Rectal smooth muscle tissue (tissue), 1 donor: ENCODE measurements at regions not wholly inside any gene's neighbourhood (a gene's known extent, or its start where the extent isn't known, plus 50 kb on each side); places are given as distances from the start of the nearest gene placed in this dataset.

Experiments
- H3K27ac ChIP-seq: one replicate; pipeline ENCODE4 v1.7.0; 2013; ENCODE audit warnings: low read depth, low read length, inconsistent platforms
- H3K27me3 ChIP-seq: one replicate; pipeline ENCODE4 v1.7.0; 2013; ENCODE audit warnings: low read length; ENCODE audit not compliant: control insufficient read depth, insufficient read depth
- H3K36me3 ChIP-seq: one replicate; pipeline ENCODE4 v1.7.0; 2013; ENCODE audit warnings: low read length; ENCODE audit not compliant: control insufficient read depth, insufficient read depth
- H3K4me1 ChIP-seq: one replicate; pipeline ENCODE4 v1.7.0; 2013; ENCODE audit warnings: low read length; ENCODE audit not compliant: control insufficient read depth, insufficient read depth
- H3K4me3 ChIP-seq: one replicate; pipeline ENCODE4 v1.7.0; 2013; ENCODE audit warnings: low read length
- H3K9ac ChIP-seq: one replicate; pipeline ENCODE4 v1.7.0; 2013; ENCODE audit warnings: low read length

DNA sequence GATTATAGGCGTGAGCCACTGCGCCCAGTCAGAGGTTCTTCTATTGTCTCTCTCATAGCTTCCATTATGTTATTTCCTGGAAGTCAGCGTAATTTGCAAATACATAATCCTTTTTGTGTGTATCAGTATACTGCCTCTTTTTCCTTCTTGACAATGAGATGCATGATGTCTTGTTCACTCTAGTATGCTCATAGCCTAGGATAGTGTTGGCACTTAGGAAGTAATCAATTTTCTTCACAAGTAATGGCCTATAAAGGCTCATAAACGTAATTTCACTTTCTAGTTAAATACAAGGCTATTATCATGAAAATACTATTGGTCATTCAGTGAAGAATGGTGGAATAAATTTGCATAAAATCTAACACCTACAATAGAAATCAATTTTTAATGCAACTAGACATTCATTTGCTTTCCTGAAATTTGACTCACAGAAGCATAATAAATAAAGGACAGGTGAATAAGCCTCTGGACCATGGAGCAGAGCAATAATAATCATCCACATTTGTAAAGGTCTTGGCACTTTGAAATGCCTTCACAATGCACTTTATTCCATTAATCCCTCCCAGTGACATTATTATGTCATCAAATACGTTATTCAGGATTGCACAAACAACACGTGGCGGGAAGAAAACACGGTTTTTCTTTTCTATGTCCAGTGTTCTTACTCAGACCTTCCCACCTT lies 366.9 kb upstream of the BTBD3 start:
- no peaks in the 10 kb centered on the region for H3K4me1 ChIP-seq
- no peak overlapping the region for H3K4me3 ChIP-seq
- H3K27ac ChIP-seq = no peak overlapping the region
- no peak overlapping the region for H3K9ac ChIP-seq
- no peaks in the 10 kb centered on the region for H3K36me3 ChIP-seq
- H3K27me3 ChIP-seq = no peaks in the 10 kb centered on the region

DNA sequence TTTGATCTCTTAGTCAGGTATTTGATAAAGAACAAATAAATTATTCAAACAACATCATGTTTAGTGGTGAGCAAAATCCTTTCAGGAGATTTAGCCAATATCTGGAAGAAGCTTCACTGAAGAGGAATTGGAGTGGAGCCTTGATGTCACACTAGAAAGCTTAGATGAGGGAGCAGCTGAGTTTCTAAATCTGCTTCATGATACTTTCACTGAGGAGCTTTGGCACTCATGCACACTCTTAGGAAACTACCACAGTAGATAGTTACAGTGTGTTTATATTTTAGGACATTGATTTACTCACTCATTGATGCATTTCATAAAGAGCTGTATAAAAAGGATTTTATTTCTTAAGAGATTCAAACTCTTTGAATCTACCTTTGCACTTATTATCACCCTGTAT lies 366.2 kb upstream of the BTBD3 start:
- H3K4me3 ChIP-seq = no peak overlapping the region
- H3K9ac ChIP-seq = no peak overlapping the region
- no peaks in the 10 kb centered on the region for H3K4me1 ChIP-seq
- no peak overlapping the region for H3K27ac ChIP-seq
- no peaks in the 10 kb centered on the region for H3K36me3 ChIP-seq
- H3K27me3 ChIP-seq = no peaks in the 10 kb centered on the region

DNA sequence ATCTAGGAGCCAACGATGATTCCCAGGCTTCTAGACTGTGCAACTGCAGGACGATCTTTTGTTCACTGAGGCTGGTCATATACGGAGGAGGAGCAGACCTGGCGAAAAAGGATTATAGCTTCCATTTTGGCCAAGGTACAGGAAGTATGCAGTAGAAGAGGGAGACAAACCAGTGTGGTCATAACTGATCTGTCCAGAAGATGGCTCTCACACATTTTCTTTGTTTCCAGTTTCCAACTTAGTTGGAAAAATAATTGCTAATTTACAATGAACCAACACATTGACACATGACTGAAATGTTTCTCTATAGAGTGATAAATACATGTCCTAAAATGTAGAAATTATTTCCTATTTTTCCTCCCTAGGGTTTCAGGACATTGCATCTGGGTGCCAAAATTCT lies 364.1 kb upstream of the BTBD3 start:
- no peak overlapping the region for H3K4me3 ChIP-seq
- H3K4me1 ChIP-seq = no peaks in the 10 kb centered on the region
- H3K27me3 ChIP-seq = no peaks in the 10 kb centered on the region
- no peaks in the 10 kb centered on the region for H3K36me3 ChIP-seq
- H3K27ac ChIP-seq = no peak overlapping the region
- H3K9ac ChIP-seq = no peak overlapping the region

DNA sequence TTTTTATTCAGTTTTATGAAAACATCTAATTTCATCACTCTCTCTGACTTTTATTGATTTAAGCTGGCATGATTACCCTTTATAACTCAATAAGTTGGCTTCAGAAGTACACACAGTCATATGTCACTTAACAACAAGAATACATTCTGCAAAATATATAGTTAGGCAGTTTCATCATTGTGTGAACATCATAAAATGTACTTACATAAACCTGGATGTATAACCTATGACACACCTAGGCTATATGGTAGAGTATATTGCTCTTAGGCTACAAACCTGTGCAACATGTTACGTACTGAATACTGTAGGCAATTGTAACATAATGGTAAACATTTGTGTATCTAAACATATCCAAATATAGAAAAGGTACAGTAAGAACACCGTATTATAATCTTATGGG lies 362.2 kb upstream of the BTBD3 start:
- Histone ChIP-seq H3K9ac (no peak overlapping the region), H3K27me3 (no peaks in the 10 kb centered on the region), H3K36me3 (no peaks in the 10 kb centered on the region)

DNA sequence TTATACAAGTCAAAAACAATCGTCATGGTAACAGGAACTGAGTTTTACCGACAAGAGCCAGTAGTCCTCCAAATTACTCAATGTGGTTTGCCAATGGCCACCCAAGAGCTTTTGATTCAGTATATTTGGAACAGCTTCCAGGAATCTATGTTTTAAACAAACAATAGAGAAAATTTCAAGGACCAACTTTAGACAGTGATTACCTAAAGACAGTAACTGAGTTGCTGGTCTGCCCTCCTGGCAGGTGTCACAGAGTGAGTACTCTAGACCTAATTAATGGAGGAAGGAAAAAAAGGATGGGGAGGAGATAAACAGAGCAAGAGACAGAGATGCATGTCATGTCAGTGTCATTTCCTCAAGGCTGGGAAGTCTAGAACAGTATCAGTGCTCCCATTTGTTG lies 361.3 kb upstream of the BTBD3 start:
- H3K27ac ChIP-seq = no peak overlapping the region
- H3K27me3 ChIP-seq = no peaks in the 10 kb centered on the region
- no peak overlapping the region for H3K9ac ChIP-seq
- H3K4me1 ChIP-seq = no peaks in the 10 kb centered on the region
- no peak overlapping the region for H3K4me3 ChIP-seq
- H3K36me3 ChIP-seq = no peaks in the 10 kb centered on the region

More for the DNA sequence above, 362.2 kb upstream of the BTBD3 start:
- H3K27ac ChIP-seq = no peak overlapping the region
- no peak overlapping the region for H3K4me3 ChIP-seq
- no peaks in the 10 kb centered on the region for H3K4me1 ChIP-seq

DNA sequence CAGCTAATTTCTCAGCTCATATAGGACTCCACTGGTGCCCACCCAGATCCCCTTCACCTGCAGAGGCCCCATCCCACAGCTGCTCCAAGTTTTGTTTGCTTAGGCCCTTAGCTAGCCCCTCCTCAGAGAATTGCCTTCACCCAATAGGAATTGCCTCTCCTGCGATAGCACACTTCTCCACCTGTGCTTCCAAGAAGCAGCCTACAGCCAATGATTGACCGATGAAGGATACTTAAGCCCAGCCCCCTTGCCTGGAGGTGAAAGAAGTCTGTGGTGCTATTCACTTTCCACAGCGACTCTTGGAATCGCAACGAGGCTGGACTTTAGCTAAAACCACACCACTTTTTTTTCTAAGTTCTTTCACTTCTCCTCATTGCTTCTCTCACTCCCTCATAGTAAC lies 353.2 kb upstream of the BTBD3 start:
- no peak overlapping the region for H3K4me3 ChIP-seq
- no peaks in the 10 kb centered on the region for H3K4me1 ChIP-seq

DNA sequence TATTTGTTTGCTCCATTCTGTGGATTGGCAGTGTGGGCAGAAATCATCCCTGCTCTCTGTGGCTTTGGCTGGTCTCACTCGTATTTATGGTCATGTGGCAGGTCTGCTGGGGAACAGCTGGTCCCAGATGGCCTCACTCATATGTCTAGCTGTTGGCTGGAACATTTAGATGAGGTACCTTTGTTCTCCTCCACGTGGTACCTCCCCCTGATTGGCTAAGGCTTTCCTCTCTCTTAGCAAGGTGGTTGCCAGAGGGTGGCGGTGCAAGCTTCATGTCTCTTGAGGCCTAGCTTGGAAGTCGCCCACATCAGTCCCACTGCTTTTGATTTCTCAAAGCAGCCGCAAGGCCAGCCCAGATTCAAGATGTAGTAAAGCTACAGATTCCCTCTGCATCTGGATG lies 348.5 kb upstream of the BTBD3 start:
- H3K27ac ChIP-seq = no peak overlapping the region
- no peaks in the 10 kb centered on the region for H3K36me3 ChIP-seq
- H3K9ac ChIP-seq = no peak overlapping the region
- no peak overlapping the region for H3K4me3 ChIP-seq
- H3K27me3 ChIP-seq = no peaks in the 10 kb centered on the region
- no peaks in the 10 kb centered on the region for H3K4me1 ChIP-seq

More for the DNA sequence above, 353.2 kb upstream of the BTBD3 start:
- Histone ChIP-seq H3K27ac (no peak overlapping the region), H3K9ac (no peak overlapping the region), H3K27me3 (no peaks in the 10 kb centered on the region), H3K36me3 (no peaks in the 10 kb centered on the region)

DNA sequence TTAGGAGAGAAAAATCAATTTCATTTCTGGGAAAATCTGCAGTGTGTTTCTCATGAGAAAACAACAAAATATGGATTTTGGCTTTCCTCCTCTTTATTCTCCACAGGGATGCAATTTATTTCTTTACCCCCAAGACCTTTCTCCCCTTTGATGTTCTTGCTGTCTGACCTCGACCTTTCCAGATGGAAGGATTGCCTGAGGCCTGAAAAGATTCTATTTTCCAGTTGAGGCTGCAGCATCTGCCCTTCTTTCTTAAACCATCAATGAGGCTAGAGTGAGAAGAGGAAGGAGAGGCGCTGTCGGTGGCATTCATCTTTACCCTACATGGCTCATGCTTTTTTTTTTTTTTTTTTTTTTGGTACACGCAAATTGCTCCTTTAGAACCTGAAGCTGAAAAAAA lies 344.2 kb upstream of the BTBD3 start:
- Histone ChIP-seq H3K4me1 (no peaks in the 10 kb centered on the region), H3K9ac (no peak overlapping the region), H3K27ac (no peak overlapping the region), H3K4me3 (no peak overlapping the region), H3K27me3 (no peaks in the 10 kb centered on the region), H3K36me3 (no peaks in the 10 kb centered on the region)

DNA sequence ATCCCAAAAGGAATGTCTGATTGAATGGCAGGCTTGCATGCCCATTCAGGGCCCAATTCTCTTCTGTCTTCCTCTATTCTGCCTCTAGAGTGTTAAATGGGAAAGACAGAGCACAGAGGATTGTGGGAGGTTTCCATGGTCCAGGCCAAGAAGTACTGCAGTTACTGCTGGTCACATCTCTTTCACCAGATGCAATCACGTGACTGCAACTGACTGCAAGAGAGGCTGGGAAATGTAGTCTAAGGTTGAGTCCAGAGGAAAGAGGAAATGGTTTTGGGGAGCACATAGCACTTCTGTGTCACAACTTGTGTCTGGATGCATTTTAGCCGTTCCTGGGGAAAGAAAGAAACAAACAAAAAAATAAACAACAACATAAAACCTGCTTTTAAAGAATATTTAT lies 336.4 kb upstream of the BTBD3 start:
- no peak overlapping the region for H3K27ac ChIP-seq
- no peaks in the 10 kb centered on the region for H3K4me1 ChIP-seq
- no peaks in the 10 kb centered on the region for H3K36me3 ChIP-seq
- no peak overlapping the region for H3K4me3 ChIP-seq
- H3K9ac ChIP-seq = no peak overlapping the region
- H3K27me3 ChIP-seq = no peaks in the 10 kb centered on the region

DNA sequence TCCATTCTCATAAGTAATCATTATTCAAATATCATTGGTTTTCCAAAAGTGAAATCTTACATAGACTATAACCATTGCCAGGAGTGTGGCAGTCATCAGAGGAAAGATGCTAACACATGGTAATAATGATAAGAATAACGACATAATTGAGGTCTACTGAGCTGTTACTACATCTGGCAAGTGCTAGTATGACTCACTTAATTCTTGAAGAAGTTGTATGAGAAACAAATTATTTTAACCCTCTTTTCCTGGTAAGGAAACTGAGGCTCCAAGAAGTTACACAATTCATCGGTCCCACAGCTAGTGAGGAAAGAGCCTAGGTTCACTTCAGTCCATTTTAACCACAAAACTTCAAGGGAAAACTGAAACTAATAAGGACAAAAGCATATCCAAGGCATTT lies 335.6 kb upstream of the BTBD3 start:
- H3K9ac ChIP-seq = no peak overlapping the region
- no peaks in the 10 kb centered on the region for H3K36me3 ChIP-seq
- no peaks in the 10 kb centered on the region for H3K27me3 ChIP-seq
- no peak overlapping the region for H3K27ac ChIP-seq
- no peaks in the 10 kb centered on the region for H3K4me1 ChIP-seq
- H3K4me3 ChIP-seq = no peak overlapping the region

DNA sequence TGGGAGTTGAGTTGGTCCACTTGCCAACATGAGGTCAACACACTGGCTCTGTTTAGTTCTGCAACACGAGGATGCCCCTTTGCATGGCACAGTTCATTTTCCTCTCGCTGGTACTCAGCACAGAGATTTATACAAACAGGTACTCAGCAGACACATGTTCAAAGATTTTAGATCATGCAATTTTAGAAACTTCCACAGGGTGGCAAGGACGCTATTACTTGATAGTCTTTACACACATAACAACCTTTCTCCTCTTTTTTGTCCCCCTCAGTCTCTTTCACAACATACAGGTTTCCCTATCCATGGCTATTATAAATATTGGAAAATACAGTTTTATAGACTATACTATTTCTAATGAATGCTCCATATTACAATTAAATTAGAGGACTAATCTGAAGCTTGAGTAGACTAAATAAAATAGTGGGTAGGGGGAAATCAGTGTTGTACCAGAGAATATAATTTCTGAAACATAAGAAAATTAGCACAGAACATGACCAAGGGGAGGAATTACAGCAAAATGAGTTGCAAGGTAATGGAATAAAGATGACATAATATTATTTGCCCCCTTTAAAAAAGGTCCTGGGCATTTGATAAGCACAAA lies 331.8 kb upstream of the BTBD3 start:
- Histone ChIP-seq H3K4me1 (no peaks in the 10 kb centered on the region), H3K27ac (no peak overlapping the region), H3K9ac (no peak overlapping the region), H3K27me3 (no peaks in the 10 kb centered on the region), H3K4me3 (no peak overlapping the region), H3K36me3 (no peaks in the 10 kb centered on the region)

DNA sequence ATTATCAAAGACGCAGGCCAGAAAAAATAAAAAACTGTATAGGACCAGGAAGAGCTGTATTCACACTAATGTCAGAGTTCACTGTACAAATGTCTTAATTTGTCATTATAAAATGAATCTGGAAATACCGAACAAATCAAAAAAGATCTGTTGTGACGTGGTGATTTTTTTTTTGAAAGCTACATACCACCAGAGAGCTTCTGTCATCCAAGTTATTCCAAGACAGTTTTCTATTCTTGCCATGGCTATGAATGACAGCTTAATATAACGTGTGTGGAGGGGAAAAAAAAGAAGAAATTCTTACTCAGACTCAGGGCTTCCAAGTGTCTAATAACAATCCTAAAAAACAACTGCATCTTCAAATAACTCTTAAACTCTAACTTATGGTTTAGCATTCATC lies 328.8 kb upstream of the BTBD3 start:
- no peaks in the 10 kb centered on the region for H3K27me3 ChIP-seq
- no peak overlapping the region for H3K9ac ChIP-seq

DNA sequence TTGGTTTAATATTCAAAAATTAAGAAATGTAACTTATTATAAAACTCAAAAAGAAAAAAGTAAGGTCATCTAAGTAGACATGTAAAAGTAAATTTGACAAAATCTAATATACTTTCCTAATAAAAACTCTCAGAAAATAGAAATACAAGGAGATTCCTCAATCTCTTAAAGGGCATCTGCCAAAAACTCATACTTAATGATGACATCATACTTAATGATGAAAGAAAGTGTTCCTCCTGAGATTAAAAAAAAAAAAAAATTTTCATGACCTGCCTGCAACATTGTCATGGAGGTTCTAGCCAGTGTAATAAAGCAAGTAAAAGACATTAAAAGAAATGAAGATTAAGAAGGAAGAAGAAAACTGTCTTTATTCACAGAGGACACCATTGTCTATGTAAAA lies 325.7 kb upstream of the BTBD3 start:
- H3K27ac ChIP-seq = no peak overlapping the region
- no peaks in the 10 kb centered on the region for H3K4me1 ChIP-seq

More for the DNA sequence above, 328.8 kb upstream of the BTBD3 start:
- Histone ChIP-seq H3K27ac (no peak overlapping the region), H3K4me1 (no peaks in the 10 kb centered on the region), H3K36me3 (no peaks in the 10 kb centered on the region), H3K4me3 (no peak overlapping the region)

More for the DNA sequence above, 325.7 kb upstream of the BTBD3 start:
- H3K9ac ChIP-seq = no peak overlapping the region
- H3K36me3 ChIP-seq = no peaks in the 10 kb centered on the region
- H3K4me3 ChIP-seq = no peak overlapping the region
- no peaks in the 10 kb centered on the region for H3K27me3 ChIP-seq
